ENCODE measurements at regions not wholly inside any gene's neighbourhood (a gene's known extent, or its start where the extent isn't known, plus 50 kb on each side); places are given as distances from the start of the nearest gene placed in this dataset.

DNA sequence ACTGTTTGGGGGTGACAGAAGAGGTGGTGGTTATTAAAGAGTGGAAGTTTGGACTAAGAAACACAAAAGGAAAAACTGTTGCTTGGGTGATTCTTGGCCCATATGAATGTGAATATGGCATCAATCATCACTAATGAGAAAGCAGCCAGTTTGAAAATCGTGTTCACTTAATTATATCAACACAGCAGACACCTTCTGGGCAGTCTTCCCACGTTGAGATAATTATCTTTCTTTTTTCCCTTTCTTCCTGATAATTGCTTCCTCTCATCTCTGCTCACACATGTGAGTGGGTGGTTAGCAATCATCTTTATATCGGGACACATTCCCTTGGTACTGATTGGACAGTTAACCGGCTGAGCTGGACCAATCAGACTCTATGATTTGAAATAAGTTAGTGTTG lies 539.7 kb downstream of the AACS start:
- Histone ChIP-seq H3K9me2 (replicated peaks; ENCODE audit: insufficient read depth, low read length) (no peaks in the 10 kb centered on the region), H3K27ac (ENCODE audit: low read depth, low read length) (no peak overlapping the region), H3K79me2 (ENCODE audit: insufficient read depth, low read length) (no peaks in the 10 kb centered on the region), H2AFZ (ENCODE audit: low read depth, low read length, severe bottlenecking) (no peak overlapping the region), H3F3A (ENCODE audit: insufficient read depth) (no peaks in the 10 kb centered on the region), H3K4me2 (ENCODE audit: low read depth, low read length, poor library complexity, severe bottlenecking) (no peak overlapping the region), H4K20me1 (ENCODE audit: low read depth, low read length) (no peaks in the 10 kb centered on the region), H3K27me3 (ENCODE audit: low read length) (no peaks in the 10 kb centered on the region), H3K4me3 (ENCODE audit: insufficient read depth, low read length, poor library complexity, severe bottlenecking) (no peak overlapping the region), H3K9me3 (ENCODE audit: insufficient read depth, low read length) (no peaks in the 10 kb centered on the region), H3K9ac (ENCODE audit: low read length) (no peak overlapping the region), H3K36me3 (ENCODE audit: low read length) (no peaks in the 10 kb centered on the region)
- TF ChIP-seq EZH2phosphoT487 (conservative IDR thresholded peaks at IDR 0.05; ENCODE audit: low read length), result no peak
- TF ChIP-seq, protein P1, sequence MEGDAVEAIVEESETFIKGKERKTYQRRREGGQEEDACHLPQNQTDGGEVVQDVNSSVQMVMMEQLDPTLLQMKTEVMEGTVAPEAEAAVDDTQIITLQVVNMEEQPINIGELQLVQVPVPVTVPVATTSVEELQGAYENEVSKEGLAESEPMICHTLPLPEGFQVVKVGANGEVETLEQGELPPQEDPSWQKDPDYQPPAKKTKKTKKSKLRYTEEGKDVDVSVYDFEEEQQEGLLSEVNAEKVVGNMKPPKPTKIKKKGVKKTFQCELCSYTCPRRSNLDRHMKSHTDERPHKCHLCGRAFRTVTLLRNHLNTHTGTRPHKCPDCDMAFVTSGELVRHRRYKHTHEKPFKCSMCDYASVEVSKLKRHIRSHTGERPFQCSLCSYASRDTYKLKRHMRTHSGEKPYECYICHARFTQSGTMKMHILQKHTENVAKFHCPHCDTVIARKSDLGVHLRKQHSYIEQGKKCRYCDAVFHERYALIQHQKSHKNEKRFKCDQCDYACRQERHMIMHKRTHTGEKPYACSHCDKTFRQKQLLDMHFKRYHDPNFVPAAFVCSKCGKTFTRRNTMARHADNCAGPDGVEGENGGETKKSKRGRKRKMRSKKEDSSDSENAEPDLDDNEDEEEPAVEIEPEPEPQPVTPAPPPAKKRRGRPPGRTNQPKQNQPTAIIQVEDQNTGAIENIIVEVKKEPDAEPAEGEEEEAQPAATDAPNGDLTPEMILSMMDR (IDR thresholded peaks at IDR 0.05; ENCODE audit: insufficient read depth, low read length, poor library complexity, severe bottlenecking), result no peak

DNA sequence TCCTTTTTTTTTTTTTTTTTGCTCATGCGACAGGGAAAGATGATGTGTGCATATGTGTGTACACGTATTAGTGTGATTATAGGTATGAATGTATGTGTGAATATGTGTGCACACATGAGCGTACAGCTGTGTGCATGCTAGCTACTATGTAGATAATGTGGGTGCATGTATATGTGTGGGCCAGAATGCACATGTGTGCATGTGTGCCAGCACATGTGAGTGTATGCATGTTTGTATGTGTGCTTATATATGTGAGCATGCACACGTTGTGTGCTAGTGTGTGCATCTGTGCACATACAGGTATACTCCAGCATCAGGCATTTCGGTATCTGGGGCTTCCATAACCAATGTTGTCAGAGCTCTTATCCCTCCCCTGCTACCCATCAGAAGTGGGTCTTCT lies 541.1 kb downstream of the AACS start:
- no peak for TF ChIP-seq EZH2phosphoT487 (conservative IDR thresholded peaks at IDR 0.05; ENCODE audit: low read length)
- TF ChIP-seq, protein P1 (IDR thresholded peaks at IDR 0.05; ENCODE audit: insufficient read depth, low read length, poor library complexity, severe bottlenecking), result no peak
- Histone ChIP-seq H3K4me3 (ENCODE audit: insufficient read depth, low read length, poor library complexity, severe bottlenecking) (no peak overlapping the region), H3K9ac (ENCODE audit: low read length) (no peak overlapping the region), H3K27ac (ENCODE audit: low read depth, low read length) (no peak overlapping the region), H3K4me2 (ENCODE audit: low read depth, low read length, poor library complexity, severe bottlenecking) (no peak overlapping the region), H3F3A (ENCODE audit: insufficient read depth) (no peaks in the 10 kb centered on the region), H2AFZ (ENCODE audit: low read depth, low read length, severe bottlenecking) (no peak overlapping the region), H3K9me3 (ENCODE audit: insufficient read depth, low read length) (no peaks in the 10 kb centered on the region), H3K27me3 (ENCODE audit: low read length) (no peaks in the 10 kb centered on the region), H3K9me2 (replicated peaks; ENCODE audit: insufficient read depth, low read length) (no peaks in the 10 kb centered on the region), H3K79me2 (ENCODE audit: insufficient read depth, low read length) (no peaks in the 10 kb centered on the region), H4K20me1 (ENCODE audit: low read depth, low read length) (no peaks in the 10 kb centered on the region), H3K36me3 (ENCODE audit: low read length) (no peaks in the 10 kb centered on the region)

DNA sequence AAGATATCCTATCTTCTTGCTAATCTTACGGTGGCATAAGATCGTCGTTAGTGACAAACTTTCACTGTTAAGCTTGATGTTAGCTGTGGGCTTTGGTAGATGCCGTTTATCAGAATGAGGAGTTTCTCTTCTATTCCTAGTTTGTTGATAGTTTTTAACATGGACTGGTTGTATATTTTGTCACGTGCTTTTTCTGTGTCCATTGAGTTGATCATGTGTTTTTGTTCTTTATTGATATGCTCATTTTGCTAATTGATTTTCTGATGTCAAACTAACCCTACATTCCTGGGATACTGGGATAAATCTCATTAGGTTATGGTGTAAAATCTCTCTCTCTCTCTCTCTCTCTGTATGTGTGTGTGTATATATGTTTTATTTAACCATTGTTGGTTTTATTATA lies 545.1 kb downstream of the AACS start:
- Histone ChIP-seq H3K9me2 (replicated peaks; ENCODE audit: insufficient read depth, low read length) (no peaks in the 10 kb centered on the region), H2AFZ (ENCODE audit: low read depth, low read length, severe bottlenecking) (no peak overlapping the region), H3K27me3 (ENCODE audit: low read length) (no peaks in the 10 kb centered on the region), H4K20me1 (ENCODE audit: low read depth, low read length) (no peaks in the 10 kb centered on the region), H3F3A (ENCODE audit: insufficient read depth) (no peaks in the 10 kb centered on the region), H3K36me3 (ENCODE audit: low read length) (no peaks in the 10 kb centered on the region), H3K9me3 (ENCODE audit: insufficient read depth, low read length) (no peaks in the 10 kb centered on the region), H3K27ac (ENCODE audit: low read depth, low read length) (no peak overlapping the region), H3K4me3 (ENCODE audit: insufficient read depth, low read length, poor library complexity, severe bottlenecking) (no peak overlapping the region), H3K79me2 (ENCODE audit: insufficient read depth, low read length) (no peaks in the 10 kb centered on the region), H3K9ac (ENCODE audit: low read length) (no peak overlapping the region), H3K4me2 (ENCODE audit: low read depth, low read length, poor library complexity, severe bottlenecking) (no peak overlapping the region)
- TF ChIP-seq EZH2phosphoT487 (conservative IDR thresholded peaks at IDR 0.05; ENCODE audit: low read length), result no peak
- TF ChIP-seq, protein P1 (IDR thresholded peaks at IDR 0.05; ENCODE audit: insufficient read depth, low read length, poor library complexity, severe bottlenecking), result no peak
